Endodermal cell (in vitro differentiated cells): ENCODE measurements at regions not wholly inside any gene's neighbourhood (a gene's known extent, or its start where the extent isn't known, plus 50 kb on each side); places are given as distances from the start of the nearest gene placed in this dataset.

Experiments
- DNase-seq: peaks from one replicate; pipeline ENCODE4 v3.0.0-alpha.2; 2017
- H3K27ac ChIP-seq: 2 replicates; pipeline ENCODE4 v1.5.1; 2013; ENCODE audit warnings: mild to moderate bottlenecking, low read depth, low read length, moderate library complexity
- H3K27me3 ChIP-seq: 2 replicates; pipeline ENCODE4 v1.6.1; 2013; ENCODE audit warnings: mild to moderate bottlenecking, low read length, moderate library complexity; ENCODE audit not compliant: insufficient read depth, control insufficient read depth, poor library complexity, severe bottlenecking
- H3K36me3 ChIP-seq: 2 replicates; pipeline ENCODE4 v1.7.0; 2013; ENCODE audit warnings: mild to moderate bottlenecking, low read length, moderate library complexity; ENCODE audit not compliant: control insufficient read depth, insufficient read depth
- H3K4me1 ChIP-seq: one replicate; pipeline ENCODE4 v1.7.0; 2013; ENCODE audit warnings: low read length; ENCODE audit not compliant: control insufficient read depth, insufficient read depth
- H3K4me3 ChIP-seq: 2 replicates; pipeline ENCODE4 v1.5.1; 2013; ENCODE audit warnings: mild to moderate bottlenecking, low read length, moderate library complexity
- H3K9ac ChIP-seq: 2 replicates; pipeline ENCODE4 v1.6.1; 2013; ENCODE audit warnings: mild to moderate bottlenecking, low read length, moderate library complexity; ENCODE audit not compliant: poor library complexity, severe bottlenecking; ENCODE audit errors: extremely low read depth
- H3K9me3 ChIP-seq: 2 replicates; pipeline ENCODE4 v1.6.1; 2013; ENCODE audit warnings: mild to moderate bottlenecking, low read length, moderate library complexity; ENCODE audit not compliant: control insufficient read depth
- H3K27ac Mint-ChIP-seq: 2 replicates; pipeline ENCODE4 v1.8.0; 2020; ENCODE audit warnings: mixed read lengths
- H3K27me3 Mint-ChIP-seq: 2 replicates; pipeline ENCODE4 v1.8.0; 2021; ENCODE audit warnings: mild to moderate bottlenecking, mixed read lengths; ENCODE audit not compliant: insufficient read depth
- H3K36me3 Mint-ChIP-seq: 2 replicates; pipeline ENCODE4 v1.8.0; 2020; ENCODE audit warnings: low read depth, mixed read lengths
- H3K4me1 Mint-ChIP-seq: 2 replicates; pipeline ENCODE4 v1.8.0; 2020; ENCODE audit warnings: mixed read lengths
- H3K4me3 Mint-ChIP-seq: 2 replicates; pipeline ENCODE4 v1.8.0; 2020; ENCODE audit warnings: mild to moderate bottlenecking, moderate library complexity, mixed read lengths
- H3K9me3 Mint-ChIP-seq: 2 replicates; pipeline ENCODE4 v1.8.0; 2020; ENCODE audit warnings: mild to moderate bottlenecking, mixed read lengths
- WGBS, 2 experiments: methylation state at CpG; one replicate each; pipeline versions ENCODE4 v1.1.5 to v1.1.7; 2013; ENCODE audit warnings: missing lambda C conversion rate in 2 of 2, mixed read lengths in 1 of 2; ENCODE audit not compliant: insufficient coverage in 1 of 2, insufficient read length in 1 of 2; 5-methylcytosine and 5-hydroxymethylcytosine counted together
- TF ChIP-seq, protein P1 (sequence below): fragments of 200-600 bp; sonication (generic); conservative IDR thresholded peaks from 2 replicates; pipeline ENCODE4 v1.5.0; 2021; ENCODE audit warnings: antibody characterized with exemption, mild to moderate bottlenecking

DNA sequence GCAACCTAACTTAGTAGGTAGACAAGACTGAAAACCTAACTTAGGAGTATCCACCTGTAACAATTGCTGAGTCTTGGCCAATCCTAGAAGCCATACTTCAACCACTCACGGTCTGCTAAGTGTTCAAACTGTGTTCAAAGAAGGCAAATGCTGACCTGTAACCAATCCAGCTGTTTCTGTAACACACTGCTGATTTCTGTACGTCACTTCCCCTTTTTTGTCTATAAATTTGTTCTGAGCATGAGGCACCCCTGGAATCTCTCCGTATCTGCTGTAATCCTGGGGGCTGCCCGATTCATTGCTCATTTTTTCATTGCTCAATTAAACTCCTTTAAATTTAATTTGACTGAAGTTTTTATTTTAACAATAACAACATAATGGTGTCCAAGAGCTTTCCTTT is 451.4 kb upstream of the ATP10A start:
- H3K9me3 ChIP-seq: peaks cover 35% of the 10 kb centered on the region
- H3K9me3 Mint-ChIP-seq: peaks cover 42% of the 10 kb centered on the region

DNA sequence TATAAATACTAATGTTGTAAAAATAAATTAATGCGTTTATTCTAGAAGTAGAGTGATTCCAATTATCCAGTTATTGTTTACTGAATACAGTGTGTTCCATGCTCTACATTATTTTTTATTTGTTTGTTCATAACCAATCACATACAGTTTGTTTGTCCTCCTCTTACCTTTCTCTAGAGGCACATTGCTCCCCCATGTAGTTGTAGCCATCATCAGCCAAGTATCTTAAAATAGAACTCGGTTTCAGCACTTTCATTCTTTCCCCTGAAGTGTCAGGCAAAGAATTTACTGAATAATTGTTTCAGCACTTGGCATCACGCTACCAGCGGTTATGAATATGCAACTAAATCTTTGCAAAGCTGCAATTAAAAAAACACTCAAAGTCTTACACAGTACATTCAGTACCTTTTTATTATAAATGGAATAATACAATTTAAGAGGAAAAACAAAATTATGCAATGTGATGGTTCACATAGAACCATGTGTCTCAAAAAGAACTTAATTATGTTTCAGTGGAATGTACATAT is 448.6 kb upstream of the ATP10A start:
- Mint-ChIP-seq H3K4me1 (no peaks in the 10 kb centered on the region), H3K4me3 (no peak overlapping the region), H3K36me3 (peaks cover 10% of the 10 kb centered on the region), H3K27me3 (no peaks in the 10 kb centered on the region), H3K9me3 (peaks cover 63% of the 10 kb centered on the region), H3K27ac (no peak overlapping the region)
- H3K9ac ChIP-seq: no peak overlapping the region
- TF ChIP-seq, protein P1, sequence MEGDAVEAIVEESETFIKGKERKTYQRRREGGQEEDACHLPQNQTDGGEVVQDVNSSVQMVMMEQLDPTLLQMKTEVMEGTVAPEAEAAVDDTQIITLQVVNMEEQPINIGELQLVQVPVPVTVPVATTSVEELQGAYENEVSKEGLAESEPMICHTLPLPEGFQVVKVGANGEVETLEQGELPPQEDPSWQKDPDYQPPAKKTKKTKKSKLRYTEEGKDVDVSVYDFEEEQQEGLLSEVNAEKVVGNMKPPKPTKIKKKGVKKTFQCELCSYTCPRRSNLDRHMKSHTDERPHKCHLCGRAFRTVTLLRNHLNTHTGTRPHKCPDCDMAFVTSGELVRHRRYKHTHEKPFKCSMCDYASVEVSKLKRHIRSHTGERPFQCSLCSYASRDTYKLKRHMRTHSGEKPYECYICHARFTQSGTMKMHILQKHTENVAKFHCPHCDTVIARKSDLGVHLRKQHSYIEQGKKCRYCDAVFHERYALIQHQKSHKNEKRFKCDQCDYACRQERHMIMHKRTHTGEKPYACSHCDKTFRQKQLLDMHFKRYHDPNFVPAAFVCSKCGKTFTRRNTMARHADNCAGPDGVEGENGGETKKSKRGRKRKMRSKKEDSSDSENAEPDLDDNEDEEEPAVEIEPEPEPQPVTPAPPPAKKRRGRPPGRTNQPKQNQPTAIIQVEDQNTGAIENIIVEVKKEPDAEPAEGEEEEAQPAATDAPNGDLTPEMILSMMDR: no peak
- no peak overlapping the region for H3K4me3 ChIP-seq
- DNase-seq: no peak
- H3K27ac ChIP-seq: no peak overlapping the region
- no peaks in the 10 kb centered on the region for H3K27me3 ChIP-seq
- no peaks in the 10 kb centered on the region for H3K36me3 ChIP-seq
- WGBS, 2 experiments: 87 to 100% methylated on average over 1 to 3 of the region's 4 CpGs
- no peaks in the 10 kb centered on the region for H3K4me1 ChIP-seq
- peaks cover 61% of the 10 kb centered on the region for H3K9me3 ChIP-seq

More for the DNA sequence above, 451.4 kb upstream of the ATP10A start:
- no peak for DNase-seq
- no peak overlapping the region for H3K9ac ChIP-seq
- no peaks in the 10 kb centered on the region for H3K27me3 ChIP-seq
- WGBS, 2 experiments: 86 to 95% methylated on average over 2 to 3 of the region's 4 CpGs
- Mint-ChIP-seq H3K36me3 (peaks cover 3% of the 10 kb centered on the region), H3K27me3 (no peaks in the 10 kb centered on the region), H3K4me3 (no peak overlapping the region), H3K27ac (no peak overlapping the region), H3K4me1 (no peaks in the 10 kb centered on the region)
- no peaks in the 10 kb centered on the region for H3K36me3 ChIP-seq
- TF ChIP-seq, protein P1: no peak
- H3K4me3 ChIP-seq: no peak overlapping the region
- no peaks in the 10 kb centered on the region for H3K4me1 ChIP-seq
- H3K27ac ChIP-seq: no peak overlapping the region

DNA sequence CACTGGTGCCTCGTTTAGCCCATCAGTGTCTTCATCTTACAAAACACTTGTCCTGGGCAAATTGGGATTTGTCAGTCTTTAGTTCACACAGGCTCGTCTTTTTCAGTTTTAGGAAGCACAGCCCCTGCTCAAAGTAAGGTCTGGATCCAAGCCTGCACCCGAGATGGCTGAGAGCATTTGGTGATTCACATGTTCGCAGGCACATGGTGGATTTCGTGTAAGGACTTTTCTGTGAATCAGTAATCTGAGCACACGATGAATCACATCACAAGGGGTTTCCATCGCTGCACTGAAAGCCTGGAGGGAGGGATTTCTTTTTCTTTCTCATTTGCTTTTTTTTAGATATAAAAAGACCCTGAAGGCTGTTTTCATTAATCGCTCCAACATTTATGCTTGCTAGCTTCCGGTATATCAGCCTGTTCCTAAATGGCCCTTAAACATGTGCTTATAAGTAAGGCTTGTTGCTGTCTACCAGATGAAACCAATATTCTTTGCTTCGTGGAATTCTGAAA is 435.6 kb upstream of the ATP10A start:
- Mint-ChIP-seq H3K27ac (no peak overlapping the region), H3K4me1 (peaks cover 7% of the 10 kb centered on the region), H3K36me3 (no peaks in the 10 kb centered on the region), H3K27me3 (no peaks in the 10 kb centered on the region), H3K4me3 (no peak overlapping the region), H3K9me3 (peaks cover 16% of the 10 kb centered on the region)
- no peak for DNase-seq
- Histone ChIP-seq H3K27me3 (no peaks in the 10 kb centered on the region), H3K36me3 (no peaks in the 10 kb centered on the region), H3K9ac (no peak overlapping the region), H3K9me3 (peaks cover 3% of the 10 kb centered on the region), H3K27ac (no peak overlapping the region), H3K4me1 (no peaks in the 10 kb centered on the region), H3K4me3 (no peak overlapping the region)
- TF ChIP-seq, protein P1: no peak
- WGBS, 2 experiments: 92 to 95% methylated on average over 9 to 10 of the region's 10 CpGs
